NB4 (cell line): ENCODE measurements at regions not wholly inside any gene's neighbourhood (a gene's known extent, or its start where the extent isn't known, plus 50 kb on each side); places are given as distances from the start of the nearest gene placed in this dataset.

ENCODE experiments used
- DNase-seq: peaks from one replicate; pipeline ENCODE4 v3.0.0; 2010; ENCODE audit warnings: low read depth
- H3K4me3 ChIP-seq: one replicate; pipeline ENCODE4 v1.5.1; 2011; ENCODE audit warnings: mild to moderate bottlenecking, low read depth, low read length, moderate library complexity
- CTCF ChIP-seq: IDR thresholded peaks from one replicate; pipeline ENCODE4 v1.5.1; 2012; ENCODE audit warnings: low read depth, low read length
- MAX ChIP-seq: IDR thresholded peaks from 2 replicates; pipeline ENCODE4 v1.6.1; 2011; ENCODE audit warnings: low read depth, low read length
- MYC ChIP-seq: IDR thresholded peaks from 2 replicates; pipeline ENCODE4 v1.6.1; 2011; ENCODE audit warnings: low read depth, low read length
- POLR2A ChIP-seq: IDR thresholded peaks from 2 replicates; pipeline ENCODE4 v1.6.1; 2011; ENCODE audit warnings: mild to moderate bottlenecking; ENCODE audit not compliant: insufficient read length; ENCODE audit errors: extremely low read depth

GRCh38 chr9:555493-555892 lies 286.0 kb upstream of the DMRT1 start:
- no peak overlapping the region for H3K4me3 ChIP-seq
- TF ChIP-seq CTCF = no peak
- TF ChIP-seq MAX = no peak
- no peak for TF ChIP-seq POLR2A
- TF ChIP-seq MYC = no peak
- DNase-seq = no peak

- TF ChIP-seq POLR2A = no peak
- TF ChIP-seq MAX = no peak
- no peak for TF ChIP-seq MYC
- DNase-seq = no peak
- no peak overlapping the region for H3K4me3 ChIP-seq
Observed at GRCh38 chr9:556199-556598, 285.3 kb upstream of the DMRT1 start.

GRCh38 chr9:556675-557074 lies 284.8 kb upstream of the DMRT1 start:
- DNase-seq = no peak
- no peak for TF ChIP-seq POLR2A
- no peak for TF ChIP-seq MYC
- no peak for TF ChIP-seq MAX
- TF ChIP-seq CTCF = no peak
- H3K4me3 ChIP-seq = no peak overlapping the region

GRCh38 chr9:557601-558201 lies 283.8 kb upstream of the DMRT1 start:
- TF ChIP-seq POLR2A (no peak), CTCF (no peak), MAX (no peak), MYC (no peak)
- no peak for DNase-seq
- H3K4me3 ChIP-seq = no peak overlapping the region

GRCh38 chr9:561427-561826 lies 280.1 kb upstream of the DMRT1 start:
- no peak for DNase-seq
- TF ChIP-seq CTCF = no peak
- no peak for TF ChIP-seq POLR2A
- TF ChIP-seq MYC = no peak
- TF ChIP-seq MAX = no peak
- H3K4me3 ChIP-seq = no peak overlapping the region

- no peak overlapping the region for H3K4me3 ChIP-seq
- DNase-seq = no peak
- no peak for TF ChIP-seq CTCF
- no peak for TF ChIP-seq MYC
- TF ChIP-seq MAX = no peak
- TF ChIP-seq POLR2A = no peak
Observed at GRCh38 chr9:563200-563599, 278.3 kb upstream of the DMRT1 start.
